ENCODE measurements at regions not wholly inside any gene's neighbourhood (a gene's known extent, or its start where the extent isn't known, plus 50 kb on each side); places are given as distances from the start of the nearest gene placed in this dataset.

- WGBS = 71% methylated on average over 3 of the region's 3 CpGs
- no peaks in the 10 kb centered on the region for H3K27me3 ChIP-seq (ENCODE audit: control insufficient read depth in 4 of 4, insufficient read depth in 4 of 4, low read length in 3 of 4)
- H3K9me3 ChIP-seq (ENCODE audit: control insufficient read depth in 4 of 4, low read length in 3 of 4) = peaks cover 8 to 20% (median 10%) of the 10 kb centered on the region in 4 donors
- DNase-seq (ENCODE audit: low spot score) = no peak
- TF ChIP-seq JUND (IDR thresholded peaks at IDR 0.05) = no peak
- TF ChIP-seq ZBTB33 (IDR thresholded peaks at IDR 0.05) = no peak
- TF ChIP-seq HNF4G (IDR thresholded peaks at IDR 0.05) = no peak
- TF ChIP-seq, protein P1, sequence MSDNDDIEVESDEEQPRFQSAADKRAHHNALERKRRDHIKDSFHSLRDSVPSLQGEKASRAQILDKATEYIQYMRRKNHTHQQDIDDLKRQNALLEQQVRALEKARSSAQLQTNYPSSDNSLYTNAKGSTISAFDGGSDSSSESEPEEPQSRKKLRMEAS (IDR thresholded peaks at IDR 0.05) = no peak
- no peak for TF ChIP-seq TAF1 (conservative IDR thresholded peaks at IDR 0.05)
- no peak for TF ChIP-seq CTCF (IDR thresholded peaks at IDR 0.05; ENCODE audit: low read depth, low read length, missing input control)
- TF ChIP-seq FOXA2 (IDR thresholded peaks at IDR 0.05) = no peak
- TF ChIP-seq YY1 (IDR thresholded peaks at IDR 0.05) = no peak
- TF ChIP-seq, protein P2, sequence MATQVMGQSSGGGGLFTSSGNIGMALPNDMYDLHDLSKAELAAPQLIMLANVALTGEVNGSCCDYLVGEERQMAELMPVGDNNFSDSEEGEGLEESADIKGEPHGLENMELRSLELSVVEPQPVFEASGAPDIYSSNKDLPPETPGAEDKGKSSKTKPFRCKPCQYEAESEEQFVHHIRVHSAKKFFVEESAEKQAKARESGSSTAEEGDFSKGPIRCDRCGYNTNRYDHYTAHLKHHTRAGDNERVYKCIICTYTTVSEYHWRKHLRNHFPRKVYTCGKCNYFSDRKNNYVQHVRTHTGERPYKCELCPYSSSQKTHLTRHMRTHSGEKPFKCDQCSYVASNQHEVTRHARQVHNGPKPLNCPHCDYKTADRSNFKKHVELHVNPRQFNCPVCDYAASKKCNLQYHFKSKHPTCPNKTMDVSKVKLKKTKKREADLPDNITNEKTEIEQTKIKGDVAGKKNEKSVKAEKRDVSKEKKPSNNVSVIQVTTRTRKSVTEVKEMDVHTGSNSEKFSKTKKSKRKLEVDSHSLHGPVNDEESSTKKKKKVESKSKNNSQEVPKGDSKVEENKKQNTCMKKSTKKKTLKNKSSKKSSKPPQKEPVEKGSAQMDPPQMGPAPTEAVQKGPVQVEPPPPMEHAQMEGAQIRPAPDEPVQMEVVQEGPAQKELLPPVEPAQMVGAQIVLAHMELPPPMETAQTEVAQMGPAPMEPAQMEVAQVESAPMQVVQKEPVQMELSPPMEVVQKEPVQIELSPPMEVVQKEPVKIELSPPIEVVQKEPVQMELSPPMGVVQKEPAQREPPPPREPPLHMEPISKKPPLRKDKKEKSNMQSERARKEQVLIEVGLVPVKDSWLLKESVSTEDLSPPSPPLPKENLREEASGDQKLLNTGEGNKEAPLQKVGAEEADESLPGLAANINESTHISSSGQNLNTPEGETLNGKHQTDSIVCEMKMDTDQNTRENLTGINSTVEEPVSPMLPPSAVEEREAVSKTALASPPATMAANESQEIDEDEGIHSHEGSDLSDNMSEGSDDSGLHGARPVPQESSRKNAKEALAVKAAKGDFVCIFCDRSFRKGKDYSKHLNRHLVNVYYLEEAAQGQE (IDR thresholded peaks at IDR 0.05) = no peak
- no peak for TF ChIP-seq SP1 (IDR thresholded peaks at IDR 0.05)
- H3K36me3 ChIP-seq (ENCODE audit: control insufficient read depth in 4 of 4, insufficient read depth in 3 of 4, low read depth in 1 of 4, low read length in 3 of 4) = no peaks in the 10 kb centered on the region
- H3K9ac ChIP-seq (ENCODE audit: low read depth in 1 of 2, low read length in 2 of 2) = no peak overlapping the region
- H3K4me1 ChIP-seq (ENCODE audit: control insufficient read depth in 4 of 4, insufficient read depth in 4 of 4, low read length in 3 of 4) = no peaks in the 10 kb centered on the region
- H3K27ac ChIP-seq (ENCODE audit: low read depth in 1 of 2, low read length in 2 of 2) = no peak overlapping the region
- H3K4me3 ChIP-seq (ENCODE audit: low read depth in 1 of 3, low read length in 3 of 3) = no peak overlapping the region
Measured at GRCh38 chr15:60062826-60063225, 58.7 kb downstream of the FOXB1 start.

DNA sequence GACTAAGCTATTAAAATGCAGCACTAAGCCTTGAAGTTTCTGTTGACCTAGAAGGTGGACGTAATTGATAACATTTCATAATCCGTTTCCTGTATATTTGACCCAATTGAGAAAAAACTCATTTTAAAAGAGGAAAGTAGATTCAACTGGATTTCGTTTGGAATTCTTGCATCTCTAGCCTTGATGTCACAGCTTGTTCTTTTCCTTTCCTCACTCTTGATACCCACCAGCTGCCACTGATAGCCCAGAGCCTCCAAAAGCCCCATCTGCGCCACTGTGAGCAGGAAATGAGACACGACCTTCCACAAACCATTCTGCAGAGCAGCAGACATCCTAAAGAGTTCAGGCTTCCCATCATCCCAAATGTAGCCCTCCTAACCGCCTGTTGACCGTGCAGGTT is 61.8 kb downstream of the FOXB1 start:
- no peaks in the 10 kb centered on the region for H3K36me3 ChIP-seq (ENCODE audit: control insufficient read depth in 4 of 4, insufficient read depth in 3 of 4, low read depth in 1 of 4, low read length in 3 of 4)
- no peak overlapping the region for H3K9ac ChIP-seq (ENCODE audit: low read depth in 1 of 2, low read length in 2 of 2)
- H3K4me1 ChIP-seq (ENCODE audit: control insufficient read depth in 4 of 4, insufficient read depth in 4 of 4, low read length in 3 of 4) = no peaks in the 10 kb centered on the region
- H3K9me3 ChIP-seq (ENCODE audit: control insufficient read depth in 4 of 4, low read length in 3 of 4) = peaks cover 7 to 20% (median 10%) of the 10 kb centered on the region in 4 donors
- H3K27me3 ChIP-seq (ENCODE audit: control insufficient read depth in 4 of 4, insufficient read depth in 4 of 4, low read length in 3 of 4) = no peaks in the 10 kb centered on the region
- DNase-seq (ENCODE audit: low spot score) = no peak
- no peak overlapping the region for H3K27ac ChIP-seq (ENCODE audit: low read depth in 1 of 2, low read length in 2 of 2)
- H3K4me3 ChIP-seq (ENCODE audit: low read depth in 1 of 3, low read length in 3 of 3) = no peak overlapping the region
- WGBS = 68% methylated on average over 7 of the region's 7 CpGs
- TF ChIP-seq TAF1 (conservative IDR thresholded peaks at IDR 0.05) = no peak
- no peak for TF ChIP-seq CTCF (IDR thresholded peaks at IDR 0.05; ENCODE audit: low read depth, low read length, missing input control)
- no peak for TF ChIP-seq ZBTB33 (IDR thresholded peaks at IDR 0.05)
- no peak for TF ChIP-seq NR2F2 (IDR thresholded peaks at IDR 0.05)
- no peak for TF ChIP-seq HNF4A (conservative IDR thresholded peaks at IDR 0.05)
- no peak for TF ChIP-seq SP1 (IDR thresholded peaks at IDR 0.05)
- no peak for TF ChIP-seq RXRA (IDR thresholded peaks at IDR 0.05)
- TF ChIP-seq ATF3 (IDR thresholded peaks at IDR 0.05) = no peak
- TF ChIP-seq EGR1 (IDR thresholded peaks at IDR 0.05; ENCODE audit: low read depth in 2 of 2) = no peak
- no peak for TF ChIP-seq FOXA1 (IDR thresholded peaks at IDR 0.05)
- no peak for TF ChIP-seq YY1 (IDR thresholded peaks at IDR 0.05)
- TF ChIP-seq RAD21 (IDR thresholded peaks at IDR 0.05) = no peak
- no peak for TF ChIP-seq FOXA2 (IDR thresholded peaks at IDR 0.05)
